ENCODE measurements at regions not wholly inside any gene's neighbourhood (a gene's known extent, or its start where the extent isn't known, plus 50 kb on each side); places are given as distances from the start of the nearest gene placed in this dataset.

- TF ChIP-seq, protein P1, sequence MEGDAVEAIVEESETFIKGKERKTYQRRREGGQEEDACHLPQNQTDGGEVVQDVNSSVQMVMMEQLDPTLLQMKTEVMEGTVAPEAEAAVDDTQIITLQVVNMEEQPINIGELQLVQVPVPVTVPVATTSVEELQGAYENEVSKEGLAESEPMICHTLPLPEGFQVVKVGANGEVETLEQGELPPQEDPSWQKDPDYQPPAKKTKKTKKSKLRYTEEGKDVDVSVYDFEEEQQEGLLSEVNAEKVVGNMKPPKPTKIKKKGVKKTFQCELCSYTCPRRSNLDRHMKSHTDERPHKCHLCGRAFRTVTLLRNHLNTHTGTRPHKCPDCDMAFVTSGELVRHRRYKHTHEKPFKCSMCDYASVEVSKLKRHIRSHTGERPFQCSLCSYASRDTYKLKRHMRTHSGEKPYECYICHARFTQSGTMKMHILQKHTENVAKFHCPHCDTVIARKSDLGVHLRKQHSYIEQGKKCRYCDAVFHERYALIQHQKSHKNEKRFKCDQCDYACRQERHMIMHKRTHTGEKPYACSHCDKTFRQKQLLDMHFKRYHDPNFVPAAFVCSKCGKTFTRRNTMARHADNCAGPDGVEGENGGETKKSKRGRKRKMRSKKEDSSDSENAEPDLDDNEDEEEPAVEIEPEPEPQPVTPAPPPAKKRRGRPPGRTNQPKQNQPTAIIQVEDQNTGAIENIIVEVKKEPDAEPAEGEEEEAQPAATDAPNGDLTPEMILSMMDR (IDR thresholded peaks at IDR 0.05): no peak
- no peak for TF ChIP-seq POLR2A (IDR thresholded peaks at IDR 0.05)
These were observed 295.9 kb downstream of the ADGB start for GRCh38 chr6:146894624-146895023.
